Mucosa of descending colon (tissue), 3 donors: ENCODE measurements at regions not wholly inside any gene's neighbourhood (a gene's known extent, or its start where the extent isn't known, plus 50 kb on each side); places are given as distances from the start of the nearest gene placed in this dataset.

Experiments
- ATAC-seq: fragments of 200-7000 bp; cut with Tn5 transposase; one replicate; pipeline ENCODE4 v1.9.1; 2020; ENCODE audit warnings: mild to moderate bottlenecking, moderate library complexity
- DNase-seq, 3 donors: peaks; one replicate each; pipeline ENCODE4 v3.0.0-alpha.2; 2020
- H3K36me3 ChIP-seq: fragments of 200-600 bp; one replicate; pipeline ENCODE4 v1.8.0; 2021; ENCODE audit warnings: low read depth, mild to moderate bottlenecking
- H3K4me1 ChIP-seq: fragments of 200-600 bp; one replicate; pipeline ENCODE4 v1.8.0; 2021; ENCODE audit warnings: low read depth, mild to moderate bottlenecking
- H3K4me3 ChIP-seq: fragments of 200-600 bp; one replicate; pipeline ENCODE4 v1.8.0; 2021; ENCODE audit warnings: mild to moderate bottlenecking
- H3K9me3 ChIP-seq: fragments of 200-600 bp; one replicate; pipeline ENCODE4 v1.8.0; 2021; ENCODE audit warnings: mild to moderate bottlenecking
- CTCF ChIP-seq: fragments of 200-600 bp; IDR thresholded peaks from one replicate; pipeline ENCODE4 v1.8.0; 2022; ENCODE audit warnings: antibody characterized with exemption, mild to moderate bottlenecking
- intact Hi-C, 2 donors: fragments of 100-400 bp; cut with DNase I in 1 of 2; cut with micrococcal nuclease in 1 of 2; formaldehyde crosslinking; loops; one replicate each; pipeline versions ENCODE4 v1.11.0 to v1.11.1; 2022; cut with DNase I, micrococcal nuclease
- donor health status: DM: no; HTN: no; CAD: no; lungs with moderate emphysema.
- donor health status: DM: no; HTN: no; CAD: no.
- donor health status: DM: no; HTN: yes; CAD: no.

- intact Hi-C loops, result no loop called here
- Histone ChIP-seq H3K4me1 (no peaks in the 10 kb centered on the region), H3K9me3 (no peaks in the 10 kb centered on the region), H3K4me3 (no peak overlapping the region), H3K36me3 (no peaks in the 10 kb centered on the region)
- no peak for TF ChIP-seq CTCF
- peak in 1 of 3 donors; percentile 23 for DNase-seq
- ATAC-seq, result peak; percentile 31
Measured at GRCh38 chr14:98203421-98203820, 1068.6 kb downstream of the BCL11B start.

- DNase-seq, result no peak
- no peaks in the 10 kb centered on the region for H3K9me3 ChIP-seq
- ATAC-seq, result no peak
- no peak overlapping the region for H3K4me3 ChIP-seq
- H3K36me3 ChIP-seq, result no peaks in the 10 kb centered on the region
- H3K4me1 ChIP-seq, result no peaks in the 10 kb centered on the region
- intact Hi-C loops, result no loop called here
- no peak for TF ChIP-seq CTCF
Measured at GRCh38 chr14:98204139-98204538, 1067.9 kb downstream of the BCL11B start.

GRCh38 chr14:98207415-98207814 is 1064.6 kb downstream of the BCL11B start:
- H3K4me1 ChIP-seq, result no peaks in the 10 kb centered on the region
- intact Hi-C loops, result no loop called here
- H3K9me3 ChIP-seq, result no peaks in the 10 kb centered on the region
- no peaks in the 10 kb centered on the region for H3K36me3 ChIP-seq
- ATAC-seq, result no peak
- no peak for DNase-seq
- H3K4me3 ChIP-seq, result no peak overlapping the region
- no peak for TF ChIP-seq CTCF

- Histone ChIP-seq H3K9me3 (no peaks in the 10 kb centered on the region), H3K4me3 (no peak overlapping the region), H3K4me1 (no peaks in the 10 kb centered on the region), H3K36me3 (no peaks in the 10 kb centered on the region)
- no peak for DNase-seq
- no peak for ATAC-seq
- intact Hi-C loops, result no loop called here
- no peak for TF ChIP-seq CTCF
Measured at GRCh38 chr14:98208211-98208611, 1063.8 kb downstream of the BCL11B start.

- Histone ChIP-seq H3K4me1 (no peaks in the 10 kb centered on the region), H3K9me3 (no peaks in the 10 kb centered on the region), H3K36me3 (no peaks in the 10 kb centered on the region), H3K4me3 (no peak overlapping the region)
- intact Hi-C loops, result no loop called here
- TF ChIP-seq CTCF, result no peak
- no peak for ATAC-seq
- no peak for DNase-seq
Measured at GRCh38 chr14:98208943-98209342, 1063.1 kb downstream of the BCL11B start.

- intact Hi-C loops, result no loop called here
- peak in 2 of 3 donors; percentile 35 to 64 for DNase-seq
- H3K4me1 ChIP-seq, result no peaks in the 10 kb centered on the region
- H3K36me3 ChIP-seq, result no peaks in the 10 kb centered on the region
- peak; percentile 58 for ATAC-seq
- no peaks in the 10 kb centered on the region for H3K9me3 ChIP-seq
- no peak overlapping the region for H3K4me3 ChIP-seq
- TF ChIP-seq CTCF, result no peak
Measured at GRCh38 chr14:98210045-98210672, 1061.8 kb downstream of the BCL11B start.
